ENCODE measurements at regions not wholly inside any gene's neighbourhood (a gene's known extent, or its start where the extent isn't known, plus 50 kb on each side); places are given as distances from the start of the nearest gene placed in this dataset.

GRCh38 chr11:98572941-98573340, 447.8 kb upstream of the CNTN5 start:
- TF ChIP-seq CTCF (conservative IDR thresholded peaks at IDR 0.05; ENCODE audit: low read depth, low read length), result no peak
- no peak for TF ChIP-seq EZH2 (IDR thresholded peaks at IDR 0.05; ENCODE audit: borderline replicate concordance, low read depth, low read length, poor library complexity, severe bottlenecking)

Data from A673 (cell line).